GM10266 (cell line): ENCODE measurements at regions not wholly inside any gene's neighbourhood (a gene's known extent, or its start where the extent isn't known, plus 50 kb on each side); places are given as distances from the start of the nearest gene placed in this dataset.

Experiments
- DNase-seq: peaks from one replicate; pipeline ENCODE4 v3.0.0; 2012; ENCODE audit errors: extremely low spot score
- TF ChIP-seq, protein P1 (sequence below): IDR thresholded peaks from 2 replicates; pipeline ENCODE4 v1.5.1; 2012; ENCODE audit warnings: mild to moderate bottlenecking, low read depth; ENCODE audit not compliant: control insufficient read depth, insufficient read depth; ENCODE audit errors: missing control alignments

DNA sequence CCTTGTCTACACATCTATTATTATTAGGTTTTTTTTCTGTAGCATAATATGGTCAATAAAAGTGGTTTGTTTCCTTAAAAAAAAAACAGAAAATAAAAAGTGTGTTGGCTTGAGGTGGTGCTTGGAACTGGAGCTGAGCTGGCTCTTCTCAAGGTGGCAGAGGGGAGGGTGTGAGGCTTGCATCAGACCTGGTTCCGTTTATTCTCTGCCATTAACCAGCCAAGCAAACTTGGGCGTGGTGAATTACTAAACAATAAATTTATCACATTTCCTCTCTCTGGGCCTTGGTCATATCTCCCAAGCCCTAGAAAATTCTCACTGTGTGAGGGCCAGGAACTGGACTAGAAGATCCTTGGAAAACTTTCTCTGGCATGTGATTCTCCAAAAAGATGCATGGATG lies 427.5 kb upstream of the MKI67 start:
- no peak for DNase-seq
- TF ChIP-seq, protein P1, sequence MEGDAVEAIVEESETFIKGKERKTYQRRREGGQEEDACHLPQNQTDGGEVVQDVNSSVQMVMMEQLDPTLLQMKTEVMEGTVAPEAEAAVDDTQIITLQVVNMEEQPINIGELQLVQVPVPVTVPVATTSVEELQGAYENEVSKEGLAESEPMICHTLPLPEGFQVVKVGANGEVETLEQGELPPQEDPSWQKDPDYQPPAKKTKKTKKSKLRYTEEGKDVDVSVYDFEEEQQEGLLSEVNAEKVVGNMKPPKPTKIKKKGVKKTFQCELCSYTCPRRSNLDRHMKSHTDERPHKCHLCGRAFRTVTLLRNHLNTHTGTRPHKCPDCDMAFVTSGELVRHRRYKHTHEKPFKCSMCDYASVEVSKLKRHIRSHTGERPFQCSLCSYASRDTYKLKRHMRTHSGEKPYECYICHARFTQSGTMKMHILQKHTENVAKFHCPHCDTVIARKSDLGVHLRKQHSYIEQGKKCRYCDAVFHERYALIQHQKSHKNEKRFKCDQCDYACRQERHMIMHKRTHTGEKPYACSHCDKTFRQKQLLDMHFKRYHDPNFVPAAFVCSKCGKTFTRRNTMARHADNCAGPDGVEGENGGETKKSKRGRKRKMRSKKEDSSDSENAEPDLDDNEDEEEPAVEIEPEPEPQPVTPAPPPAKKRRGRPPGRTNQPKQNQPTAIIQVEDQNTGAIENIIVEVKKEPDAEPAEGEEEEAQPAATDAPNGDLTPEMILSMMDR, result no peak

- no peak for DNase-seq
- TF ChIP-seq, protein P1, result no peak
These were observed 430.2 kb upstream of the MKI67 start for GRCh38 chr10:128556182-128557110.

DNA sequence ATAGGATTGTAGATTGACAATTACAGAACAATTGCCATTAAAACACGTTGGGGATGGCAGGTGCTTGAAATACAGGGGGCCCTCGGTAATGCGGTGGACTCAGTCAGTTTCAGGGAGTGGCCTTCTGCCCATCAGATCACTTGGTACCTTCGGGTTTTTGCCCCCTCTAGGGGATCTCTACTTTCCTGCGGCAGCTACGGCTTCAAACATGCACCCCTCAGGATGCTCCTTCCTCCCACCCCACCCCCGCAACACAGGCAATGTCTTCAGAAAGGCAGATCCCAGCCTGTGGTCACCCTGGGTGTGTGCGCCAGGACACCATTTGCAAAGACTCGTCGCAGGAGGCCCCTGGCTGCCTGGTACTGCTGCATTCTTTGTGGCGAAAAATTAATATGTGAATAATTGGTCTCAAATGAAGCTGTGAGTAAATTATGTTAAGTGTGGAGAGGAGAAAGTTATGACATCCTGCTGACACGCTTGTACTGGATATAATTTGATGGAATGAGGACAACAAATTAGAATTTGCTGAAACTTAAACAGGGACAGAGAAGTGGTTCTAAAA lies 431.0 kb upstream of the MKI67 start:
- TF ChIP-seq, protein P1, result no peak
- no peak for DNase-seq

- DNase-seq, result no peak
These were observed 434.2 kb upstream of the MKI67 start for GRCh38 chr10:128560406-128560805.

DNA sequence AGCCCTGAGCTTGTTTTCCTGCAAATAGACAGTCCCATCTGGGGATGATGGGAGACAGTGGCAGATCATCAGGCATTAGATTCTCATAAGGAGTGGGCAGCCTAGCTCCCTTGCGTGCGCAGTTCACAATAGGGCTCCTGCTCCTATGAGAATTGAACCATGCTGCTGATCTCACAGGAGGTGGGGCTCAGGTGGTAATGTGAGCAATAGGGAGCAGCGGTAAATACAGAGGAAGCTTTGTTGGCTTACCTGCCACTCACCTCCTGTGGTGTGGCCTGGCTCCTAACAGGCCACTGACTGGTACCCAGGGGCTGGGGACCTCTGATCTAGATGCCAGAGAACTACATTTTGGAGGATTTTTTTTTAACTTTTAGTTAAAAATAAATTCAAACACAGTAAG lies 434.8 kb upstream of the MKI67 start:
- no peak for DNase-seq
- TF ChIP-seq, protein P1, result no peak

More at GRCh38 chr10:128560406-128560805, 434.2 kb upstream of the MKI67 start:
- TF ChIP-seq, protein P1, result no peak

DNA sequence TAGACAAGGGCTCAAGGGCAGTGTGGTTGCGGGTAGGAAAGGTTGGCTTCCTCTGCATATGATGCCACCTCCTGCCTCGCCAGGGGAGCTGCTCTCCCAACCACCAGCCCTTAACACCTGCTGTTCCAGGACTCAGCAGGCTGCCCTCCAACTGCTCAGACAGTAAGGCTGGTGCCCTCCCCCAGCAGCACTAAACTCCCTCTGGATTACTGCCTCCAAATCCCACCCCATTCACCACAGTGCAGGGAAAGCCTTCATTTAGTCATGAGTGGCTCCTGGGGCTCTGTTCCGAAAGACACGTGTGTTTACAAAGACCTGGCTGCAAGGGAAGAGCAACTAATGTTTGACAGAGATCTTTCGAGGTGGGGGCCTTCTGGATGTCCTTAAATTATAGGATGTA lies 437.2 kb upstream of the MKI67 start:
- DNase-seq, result no peak
- TF ChIP-seq, protein P1, result no peak

DNA sequence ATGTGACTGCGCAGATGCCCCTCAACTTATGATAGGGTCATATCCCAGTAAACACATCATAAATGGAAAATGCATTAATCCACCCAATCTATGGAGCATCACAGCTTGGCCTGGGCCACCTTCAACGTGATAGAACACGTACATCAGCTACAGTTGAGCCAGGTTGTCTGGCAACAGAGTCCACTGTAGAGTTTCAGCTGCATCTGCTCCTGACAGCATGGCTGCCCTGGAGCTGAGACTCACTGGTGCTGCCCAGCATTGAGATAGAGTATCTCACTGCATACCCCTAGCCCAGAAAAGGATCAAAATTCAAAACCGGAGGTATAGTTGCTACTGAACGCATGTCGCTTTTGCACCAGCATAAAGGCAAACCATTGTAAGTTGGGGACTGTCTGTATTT lies 437.7 kb upstream of the MKI67 start:
- DNase-seq, result no peak
- TF ChIP-seq, protein P1, result no peak
